ENCODE measurements at regions not wholly inside any gene's neighbourhood (a gene's known extent, or its start where the extent isn't known, plus 50 kb on each side); places are given as distances from the start of the nearest gene placed in this dataset.

GRCh38 chr17:22158364-22158763 lies 466.0 kb downstream of the KCNJ18 start:
- Histone ChIP-seq H2AFZ (ENCODE audit: low read depth, low read length, poor library complexity, severe bottlenecking) (no peak overlapping the region), H3K79me2 (ENCODE audit: insufficient read depth, low read length) (no peaks in the 10 kb centered on the region), H3K9me2 (ENCODE audit: insufficient read depth) (no peaks in the 10 kb centered on the region), H3K4me2 (ENCODE audit: low read length) (no peak overlapping the region), H3K27ac (ENCODE audit: low read depth, low read length) (no peak overlapping the region), H3K27me3 (ENCODE audit: insufficient read depth, low read length) (no peaks in the 10 kb centered on the region), H3K4me1 (ENCODE audit: control insufficient read depth in 1 of 2, insufficient read depth in 2 of 2, low read length in 2 of 2) (no peaks in the 10 kb centered on the region), H3K9ac (ENCODE audit: low read length) (no peak overlapping the region), H3K9me3 (ENCODE audit: control insufficient read depth in 1 of 2, insufficient read depth in 1 of 2, low read depth in 1 of 2, low read length in 2 of 2) (peaks cover 15 to 32% of the 10 kb centered on the region in 2 experiments), H4K20me1 (ENCODE audit: insufficient read depth) (no peaks in the 10 kb centered on the region), H3K4me3 (replicated peaks in 1 of 2; ENCODE audit: low read depth in 1 of 2, low read length in 2 of 2) (no peak overlapping the region), H3K36me3 (ENCODE audit: control insufficient read depth in 1 of 2, insufficient read depth in 2 of 2, low read length in 2 of 2) (no peaks in the 10 kb centered on the region)
- ChIA-PET POLR2A (no interaction called here), RAD21 (ENCODE audit: low non-redundant PET in 1 of 2, low total read pairs in 2 of 2, uncharacterized antibody in 2 of 2, unreplicated experiment in 2 of 2) (no interaction called here), CTCF (no interaction called here)
- ATAC-seq (no peak), DNase-seq (ENCODE audit: low read depth, low spot score) (no peak)
- intact Hi-C loops (cut with micrococcal nuclease): no loop called here
- BruUV-seq (replicated peaks): no TSS peak
- TF ChIP-seq MAX (IDR thresholded peaks at IDR 0.05): no peak

GRCh38 chr17:22161376-22161775 lies 469.1 kb downstream of the KCNJ18 start:
- H3K79me2 ChIP-seq (ENCODE audit: insufficient read depth, low read length): no peaks in the 10 kb centered on the region
- ATAC-seq (no peak), DNase-seq (ENCODE audit: low read depth, low spot score) (no peak)
- intact Hi-C loops (cut with micrococcal nuclease): loop anchor here (10.0 kb wide), 1 partner anchor 57 kb away; no protein-coding TSS in a partner anchor
- no peak overlapping the region for H2AFZ ChIP-seq (ENCODE audit: low read depth, low read length, poor library complexity, severe bottlenecking)
- no peaks in the 10 kb centered on the region for H4K20me1 ChIP-seq (ENCODE audit: insufficient read depth)
- no TSS peak for BruUV-seq (replicated peaks)
- H3K36me3 ChIP-seq (ENCODE audit: control insufficient read depth in 1 of 2, insufficient read depth in 2 of 2, low read length in 2 of 2): no peaks in the 10 kb centered on the region
- H3K4me2 ChIP-seq (ENCODE audit: low read length): no peak overlapping the region
- POLR2A ChIA-PET: no interaction called here
- H3K27me3 ChIP-seq (ENCODE audit: insufficient read depth, low read length): no peaks in the 10 kb centered on the region
- H3K9me2 ChIP-seq (ENCODE audit: insufficient read depth): no peaks in the 10 kb centered on the region
- CTCF ChIA-PET: no interaction called here
- H3K4me3 ChIP-seq (replicated peaks in 1 of 2; ENCODE audit: low read depth in 1 of 2, low read length in 2 of 2): no peak overlapping the region
- no peak overlapping the region for H3K9ac ChIP-seq (ENCODE audit: low read length)
- H3K9me3 ChIP-seq (ENCODE audit: control insufficient read depth in 1 of 2, insufficient read depth in 1 of 2, low read depth in 1 of 2, low read length in 2 of 2): peaks cover 7 to 18% of the 10 kb centered on the region in 2 experiments
- H3K27ac ChIP-seq (ENCODE audit: low read depth, low read length): no peak overlapping the region
- H3K4me1 ChIP-seq (ENCODE audit: control insufficient read depth in 1 of 2, insufficient read depth in 2 of 2, low read length in 2 of 2): no peaks in the 10 kb centered on the region
- RAD21 ChIA-PET (ENCODE audit: low non-redundant PET in 1 of 2, low total read pairs in 2 of 2, uncharacterized antibody in 2 of 2, unreplicated experiment in 2 of 2): no interaction called here
- TF ChIP-seq ZBTB33 (IDR thresholded peaks at IDR 0.05; ENCODE audit: extremely low read depth, insufficient replicate concordance, low read length) (no peak), MAX (IDR thresholded peaks at IDR 0.05) (no peak), ZFX (IDR thresholded peaks at IDR 0.05) (no peak), POLR2A (IDR thresholded peaks at IDR 0.05; ENCODE audit: borderline replicate concordance, extremely low read depth, insufficient read depth, insufficient read length) (no peak), RAD21 (IDR thresholded peaks at IDR 0.05; ENCODE audit: low read depth) (no peak), EGR1 (IDR thresholded peaks at IDR 0.05; ENCODE audit: low read depth) (no peak), FOSL1 (IDR thresholded peaks at IDR 0.05; ENCODE audit: low read depth) (no peak), ZNF274 (IDR thresholded peaks at IDR 0.05; ENCODE audit: low read depth, low read length) (no peak), CBX3 (IDR thresholded peaks at IDR 0.05; ENCODE audit: low read depth) (no peak), SP1 (IDR thresholded peaks at IDR 0.05; ENCODE audit: low read depth) (no peak), TCF7L2 (IDR thresholded peaks at IDR 0.05; ENCODE audit: borderline replicate concordance, extremely low read depth, insufficient read depth, insufficient read length) (no peak), JUND (IDR thresholded peaks at IDR 0.05) (no peak), POLR2AphosphoS5 (IDR thresholded peaks at IDR 0.05; ENCODE audit: low read depth, low read length) (no peak), CTCF (IDR thresholded peaks at IDR 0.05 in 2 of 3, conservative IDR thresholded peaks at IDR 0.05 in 1 of 3; ENCODE audit: borderline replicate concordance in 1 of 3, insufficient read depth in 1 of 3, low read depth in 2 of 3, low read length in 2 of 3) (no peak), SIN3A (IDR thresholded peaks at IDR 0.05; ENCODE audit: low read depth) (no peak), ATF3 (IDR thresholded peaks at IDR 0.05) (no peak)

All from HCT116 (cell line).